Testis (tissue), 2 donors: ENCODE measurements at regions not wholly inside any gene's neighbourhood (a gene's known extent, or its start where the extent isn't known, plus 50 kb on each side); places are given as distances from the start of the nearest gene placed in this dataset.

Experiments
- CTCF ChIP-seq, 3 experiments: fragments of 450-650 bp in 2 of 3; fragments of 200-600 bp in 1 of 3; sonication (generic) in 1 of 3; IDR thresholded peaks; one replicate each; pipeline ENCODE4 v1.5.1; 2016 to 2019; ENCODE audit warnings: antibody characterized with exemption in 3 of 3, mild to moderate bottlenecking in 2 of 3, moderate library complexity in 1 of 3
- POLR2A ChIP-seq: fragments of 450-650 bp; IDR thresholded peaks from one replicate; pipeline ENCODE4 v1.6.1; 2017; ENCODE audit warnings: antibody characterized with exemption, mild to moderate bottlenecking, moderate library complexity

- TF ChIP-seq CTCF (IDR thresholded peaks at IDR 0.05) (no peak), POLR2A (no peak)
These were observed 87.6 kb downstream of the YTHDF1 start for GRCh38 chr20:63128367-63128766.
